ENCODE measurements at regions not wholly inside any gene's neighbourhood (a gene's known extent, or its start where the extent isn't known, plus 50 kb on each side); places are given as distances from the start of the nearest gene placed in this dataset.

DNA sequence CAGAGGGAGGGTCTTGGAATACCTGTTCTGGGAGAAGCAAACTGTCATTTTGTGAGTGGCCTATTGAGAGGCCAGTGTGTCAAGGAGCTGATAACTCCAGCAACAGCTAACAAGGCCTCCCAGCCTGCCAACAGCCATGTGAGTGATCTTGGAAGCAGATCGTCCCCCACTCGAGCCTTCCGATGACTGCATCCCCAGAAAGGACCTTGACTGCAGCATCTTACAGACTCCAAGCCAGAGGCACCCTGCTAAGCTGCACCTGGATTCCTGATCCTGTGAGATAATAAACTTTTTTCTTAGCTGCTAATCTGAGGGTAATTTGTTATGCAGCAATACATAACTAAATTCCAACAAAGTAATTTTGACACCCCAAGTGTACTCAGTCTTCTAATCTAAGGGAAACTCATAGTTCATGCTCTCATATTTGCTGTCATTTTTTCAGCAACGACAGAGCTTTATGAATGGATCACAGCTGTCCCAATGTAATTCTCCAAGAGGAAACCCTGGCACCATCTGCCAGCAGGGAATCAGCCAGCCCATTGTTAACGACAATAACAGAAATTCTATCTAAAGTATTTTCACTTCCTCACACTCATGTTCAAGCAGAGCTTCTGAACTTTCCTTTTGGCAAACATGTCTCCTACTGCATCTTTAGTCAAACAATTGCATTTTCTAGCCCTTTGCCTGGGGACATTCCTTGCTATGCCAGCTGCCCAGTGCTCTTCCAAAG lies 470.2 kb upstream of the BTBD3 start:
- no peak for DNase-seq (ENCODE audit: low spot score)

DNA sequence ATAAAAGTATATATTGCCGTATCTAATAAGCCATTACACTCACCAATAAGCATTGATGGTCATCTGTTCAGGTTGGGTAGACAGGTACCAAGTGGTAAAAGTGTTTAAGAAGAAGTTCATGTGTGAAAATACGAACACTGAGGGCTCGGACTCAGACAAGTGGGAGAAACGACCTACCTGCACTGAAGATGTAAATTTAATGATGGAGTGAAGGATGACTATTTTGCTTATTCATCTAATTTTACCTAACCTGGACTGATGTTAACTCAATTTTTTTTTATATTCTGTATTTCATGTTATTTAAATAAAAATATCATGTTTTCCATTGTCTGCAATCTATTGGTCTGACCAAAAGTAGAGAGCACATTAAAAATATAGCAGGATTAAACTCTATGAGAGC lies 469.1 kb upstream of the BTBD3 start:
- DNase-seq (ENCODE audit: low spot score), result no peak

DNA sequence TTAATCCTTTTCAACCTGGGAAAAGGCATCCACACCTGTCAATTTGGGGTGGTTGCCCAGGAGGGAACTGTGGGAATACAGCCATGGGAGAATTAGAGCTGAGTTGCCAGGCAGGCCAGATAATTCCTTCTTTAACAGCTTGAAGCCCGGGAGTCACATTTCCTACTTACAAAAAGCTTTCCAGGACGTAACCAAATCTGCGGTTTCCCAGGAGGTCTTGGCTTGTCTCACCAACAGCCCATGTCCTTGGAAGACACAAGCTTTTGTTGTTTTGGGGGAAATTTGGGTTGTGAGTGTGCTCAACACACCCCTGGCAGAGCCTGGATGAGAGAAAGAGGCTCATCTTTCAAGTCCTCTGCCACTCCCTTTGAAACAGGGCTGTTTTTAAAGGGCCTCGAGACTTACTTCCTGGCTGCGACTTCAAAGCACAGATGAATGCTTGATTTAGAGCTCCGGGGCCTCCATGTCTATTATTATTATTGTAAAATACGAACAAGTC lies 465.9 kb upstream of the BTBD3 start:
- peak; percentile 21 for DNase-seq (ENCODE audit: low spot score)

DNA sequence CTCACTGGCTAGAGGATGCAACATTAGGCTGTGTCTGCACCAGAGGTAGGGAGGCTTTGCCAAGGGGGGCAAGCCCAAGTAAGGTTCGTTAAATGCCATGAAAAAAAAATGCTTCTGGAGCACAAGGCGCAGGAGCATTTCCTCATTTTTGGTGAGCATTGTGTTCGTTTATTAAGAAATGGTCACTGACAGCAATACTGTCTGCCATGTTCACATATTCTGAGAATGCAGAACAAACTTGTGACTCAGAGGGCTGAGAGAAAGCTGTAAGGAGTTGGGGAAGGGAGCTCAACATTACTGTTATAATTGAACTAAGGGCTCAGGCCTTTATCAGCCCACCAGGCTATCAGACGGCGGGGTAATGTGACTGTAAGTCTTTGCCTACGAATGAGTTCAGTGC lies 465.4 kb upstream of the BTBD3 start:
- no peak for DNase-seq (ENCODE audit: low spot score)

DNA sequence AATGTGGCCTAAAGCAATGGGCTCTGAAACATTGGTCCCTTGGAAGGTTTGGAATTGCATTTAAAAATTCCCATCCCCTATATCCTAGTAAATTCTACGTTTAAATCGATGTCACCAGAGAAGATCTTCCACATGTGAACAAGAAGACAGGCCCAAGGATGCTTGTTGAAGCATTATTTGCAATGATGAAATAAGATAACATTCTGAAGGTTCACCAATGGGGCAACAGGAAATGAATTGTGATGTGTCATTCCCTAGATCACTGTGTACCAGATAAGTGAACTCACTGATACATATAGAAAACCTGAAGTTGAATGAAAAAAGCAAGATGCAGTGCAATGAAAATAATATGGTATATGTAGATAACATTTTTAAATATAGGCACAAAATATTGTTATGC lies 464.3 kb upstream of the BTBD3 start:
- no peak for DNase-seq (ENCODE audit: low spot score)

DNA sequence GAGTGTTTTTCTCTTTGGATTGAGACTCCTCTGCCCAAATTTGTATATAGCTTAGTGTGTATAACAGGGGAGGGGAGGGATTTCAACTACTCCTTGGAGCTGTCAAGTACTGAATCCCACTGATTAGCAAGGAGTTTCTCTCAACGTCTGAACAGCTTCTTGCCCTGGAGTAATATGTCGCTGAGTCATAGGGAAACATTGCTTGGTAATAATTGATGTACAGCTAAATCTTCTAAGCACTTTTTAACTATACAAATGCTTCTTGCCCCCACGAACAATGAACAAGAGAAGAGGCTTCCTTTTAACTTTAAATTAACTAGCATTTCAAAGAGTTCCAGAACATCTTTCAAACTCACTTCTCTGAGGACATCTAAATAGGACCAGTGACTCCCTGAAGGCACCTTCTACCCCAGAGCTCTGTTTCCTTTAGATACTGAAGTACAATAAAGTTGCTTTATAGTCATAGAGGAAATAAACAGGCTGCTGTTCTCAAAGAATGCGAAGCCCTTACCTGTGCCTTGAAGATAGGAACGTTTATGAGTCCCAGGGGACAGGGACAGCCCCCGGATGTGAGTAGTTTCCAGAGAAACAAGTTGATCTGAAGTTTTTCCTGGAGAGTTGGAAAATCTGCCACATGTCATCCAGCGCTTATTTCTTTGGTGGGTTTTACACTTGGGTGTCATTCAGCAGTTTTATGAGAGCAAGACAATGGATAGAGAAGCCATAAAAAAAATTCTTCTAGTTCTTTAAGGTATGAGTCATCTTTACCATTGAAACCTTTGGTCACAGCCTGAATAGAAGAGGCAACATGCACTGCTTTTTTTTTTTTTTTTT lies 462.5 kb upstream of the BTBD3 start:
- DNase-seq (ENCODE audit: low spot score), result peak; percentile 47

DNA sequence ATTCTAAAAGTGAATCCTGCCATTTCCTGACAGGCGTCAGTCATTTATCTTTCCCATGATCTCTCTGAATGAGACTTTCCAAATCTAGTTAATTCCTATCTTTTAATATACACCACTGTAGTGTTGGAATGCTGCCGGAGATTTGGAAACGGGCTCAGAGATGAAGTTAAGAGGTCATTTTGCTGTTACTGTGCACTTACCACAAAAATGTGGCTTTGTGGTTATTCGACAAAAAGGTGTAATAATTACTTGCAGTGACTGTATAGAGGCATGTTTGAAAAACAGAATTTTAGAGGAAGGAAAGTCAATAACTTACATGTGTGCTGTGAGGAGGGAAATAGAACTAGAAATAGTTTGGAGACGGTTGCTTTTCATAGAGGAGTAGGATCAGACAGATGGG lies 460.2 kb upstream of the BTBD3 start:
- DNase-seq (ENCODE audit: low spot score), result no peak

DNA sequence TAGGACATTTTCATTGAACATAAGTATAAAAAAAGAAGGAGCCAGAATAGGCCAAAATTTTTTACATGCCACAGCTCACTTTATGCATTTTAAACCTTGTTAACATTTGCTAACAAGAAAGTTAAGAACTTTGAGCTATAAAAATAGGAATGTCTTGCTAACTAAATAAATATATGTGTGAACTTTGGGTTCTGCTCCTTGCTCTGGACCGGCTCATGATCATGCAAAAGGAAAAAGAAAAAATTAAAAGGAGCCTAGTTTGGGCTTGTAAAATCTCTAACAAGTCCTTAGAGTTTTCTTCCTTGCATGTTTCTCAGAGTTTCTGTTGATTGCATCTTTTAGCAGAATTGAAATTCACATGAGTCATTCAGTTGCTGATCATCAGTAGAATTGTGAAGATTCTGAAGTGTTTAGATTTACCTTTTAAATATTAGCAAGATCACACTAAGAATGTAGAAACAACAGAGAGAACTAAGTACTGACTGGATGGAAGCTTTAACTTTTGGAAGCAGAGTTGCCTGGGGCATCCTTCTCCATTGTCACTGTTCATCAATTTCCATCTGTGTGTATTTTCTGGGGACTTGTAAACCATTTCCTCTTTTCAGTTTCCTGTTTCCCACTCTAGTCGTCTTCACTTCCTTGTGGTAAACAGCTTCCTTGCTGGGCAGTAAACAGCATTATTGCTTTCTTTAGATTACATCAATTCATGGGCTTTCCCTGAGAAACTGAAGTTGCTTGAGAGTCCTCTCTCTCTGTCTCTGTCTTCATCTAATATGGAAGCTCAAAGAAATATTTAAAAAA lies 458.4 kb upstream of the BTBD3 start:
- no peak for DNase-seq (ENCODE audit: low spot score)

DNA sequence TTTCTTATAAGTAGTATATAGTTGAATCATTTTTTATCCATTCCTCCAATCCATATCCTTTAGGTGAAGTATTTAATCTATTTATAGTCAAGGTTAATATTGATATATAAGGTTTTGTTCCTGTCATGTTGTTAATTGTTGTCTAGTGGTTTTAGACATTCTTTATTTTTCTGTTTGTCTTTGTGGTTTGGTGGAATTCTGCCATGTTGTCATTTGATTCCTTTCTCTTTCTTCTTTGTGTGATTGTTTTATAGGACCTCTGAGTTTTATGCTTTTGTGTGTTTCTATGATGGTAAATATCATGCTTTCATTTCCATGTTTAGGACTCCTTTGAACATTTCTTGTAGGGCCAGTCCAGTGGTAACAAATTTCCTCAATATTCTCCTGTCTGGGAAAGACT lies 450.3 kb upstream of the BTBD3 start:
- no peak for DNase-seq (ENCODE audit: low spot score)

DNA sequence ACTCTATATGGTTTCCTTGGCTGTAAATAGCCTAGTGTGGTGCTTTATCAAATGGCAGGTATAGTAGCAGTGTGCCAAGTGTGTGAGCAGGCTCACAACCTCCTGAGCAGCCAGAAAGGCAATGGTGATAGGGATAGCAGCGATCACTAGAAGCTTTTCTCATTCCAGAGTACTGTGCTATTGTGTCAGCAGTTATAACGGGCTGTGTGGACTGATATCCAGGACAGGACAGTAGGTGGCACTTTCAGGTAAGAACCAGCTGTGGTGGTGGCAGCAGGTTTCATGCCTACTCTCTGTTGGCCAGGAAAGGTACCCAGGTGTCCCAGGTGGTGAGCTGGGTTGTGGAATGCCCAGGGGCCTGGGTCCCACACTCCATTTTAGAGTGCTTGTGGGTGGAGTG lies 448.8 kb upstream of the BTBD3 start:
- DNase-seq (ENCODE audit: low spot score), result no peak

DNA sequence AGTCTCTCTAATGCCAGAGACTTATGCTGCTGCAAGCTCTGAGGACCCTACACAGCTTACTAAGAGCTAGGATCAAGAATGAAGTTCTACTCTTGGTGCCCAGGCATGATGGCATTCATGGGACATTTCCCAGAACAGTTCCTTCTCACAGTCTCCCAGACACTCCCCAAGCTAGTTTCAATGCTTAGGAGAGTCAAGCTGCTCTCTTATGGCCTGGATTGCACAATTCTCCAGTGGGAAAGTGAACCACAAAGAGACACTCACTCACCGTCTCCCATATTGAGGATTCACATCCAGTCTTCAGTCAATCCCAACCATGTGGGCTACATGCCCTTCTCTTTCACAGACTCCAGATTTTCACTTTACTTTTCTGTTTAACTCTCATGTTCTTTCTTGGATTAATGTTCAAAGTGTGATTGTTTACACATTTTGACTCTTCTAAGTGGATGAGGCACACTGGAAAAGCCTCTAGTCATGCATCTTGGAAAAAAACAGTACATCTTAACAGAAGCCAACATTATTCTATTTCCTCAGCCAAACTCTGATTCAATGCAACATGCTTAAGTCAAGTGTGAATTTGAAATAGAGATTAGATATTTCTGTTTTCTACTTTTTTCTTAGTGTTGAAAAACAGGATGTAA lies 447.8 kb upstream of the BTBD3 start:
- DNase-seq (ENCODE audit: low spot score), result no peak

DNA sequence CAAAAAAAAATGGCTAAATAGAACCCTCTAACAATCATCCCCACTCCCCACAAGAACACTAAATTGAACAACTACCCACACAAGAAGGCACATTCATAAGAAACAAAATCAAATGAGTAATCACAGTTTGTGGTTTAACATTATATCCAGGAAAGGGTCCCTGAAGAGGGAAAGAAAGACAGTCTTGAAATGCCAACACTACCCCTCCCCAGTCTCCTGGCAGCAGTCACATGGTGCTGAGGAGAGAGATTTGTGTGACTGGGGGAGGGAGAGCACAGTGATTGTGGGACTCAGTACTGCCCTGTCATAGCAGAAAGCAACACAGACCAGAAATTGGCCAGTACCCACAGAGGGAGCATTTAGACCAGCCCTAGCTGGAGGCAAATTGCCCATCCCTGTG lies 443.7 kb upstream of the BTBD3 start:
- DNase-seq (ENCODE audit: low spot score), result no peak

DNA sequence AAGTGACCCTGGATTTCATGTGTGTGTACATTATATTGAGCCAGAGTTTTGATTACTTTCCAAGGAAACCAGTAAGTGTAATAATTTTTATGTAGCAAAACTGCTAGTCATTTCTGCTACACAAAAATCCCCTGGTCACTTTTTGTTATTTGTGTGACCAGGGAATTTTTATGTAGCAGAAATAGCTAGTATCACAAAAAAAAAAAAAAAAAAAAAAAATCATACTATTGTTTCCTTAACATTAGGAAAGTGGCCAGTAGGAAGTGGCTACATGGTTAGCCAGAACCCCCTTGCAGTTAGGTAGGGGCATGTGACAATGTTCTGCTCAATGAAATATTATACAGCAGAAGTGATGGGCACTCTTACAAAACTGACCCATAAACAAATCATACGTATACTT lies 434.0 kb upstream of the BTBD3 start:
- DNase-seq (ENCODE audit: low spot score), result no peak

DNA sequence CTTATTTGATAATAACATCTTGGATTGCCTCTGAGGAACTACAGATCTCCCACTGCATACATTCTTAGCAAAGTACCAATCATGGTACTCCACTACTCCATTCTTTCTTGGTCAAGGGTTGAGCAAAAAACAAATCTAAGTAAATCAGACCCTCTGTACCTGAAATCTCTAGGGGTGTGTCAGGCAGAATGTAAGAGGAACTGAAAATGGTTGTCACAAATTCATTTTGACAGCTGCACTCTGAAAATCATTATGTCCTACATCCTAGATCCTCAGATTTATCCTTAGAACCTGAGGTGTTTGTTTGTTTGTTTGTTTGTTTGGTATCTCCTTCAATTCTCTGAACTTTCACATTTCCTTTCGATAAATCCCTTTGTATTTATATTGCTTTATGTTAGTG lies 433.2 kb upstream of the BTBD3 start:
- DNase-seq (ENCODE audit: low spot score), result no peak

DNA sequence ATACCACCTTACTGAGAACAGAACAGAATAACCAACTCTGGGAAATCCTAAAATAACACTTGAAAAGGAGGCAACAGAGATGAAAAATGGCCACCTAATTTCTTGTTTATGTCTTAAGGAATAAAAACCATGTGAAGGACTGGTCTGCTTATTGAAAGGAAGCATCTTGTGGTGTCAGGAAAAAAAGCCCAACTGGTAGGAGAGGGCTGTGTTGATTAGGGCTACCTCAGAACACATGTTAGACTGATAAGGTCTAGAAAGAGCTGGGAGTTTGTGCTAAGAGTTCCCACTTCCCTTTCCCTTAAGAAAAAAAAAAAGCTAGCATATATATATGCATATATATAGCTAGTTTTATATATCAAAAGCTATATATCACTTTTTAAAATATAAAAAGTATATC lies 425.3 kb upstream of the BTBD3 start:
- no peak for DNase-seq (ENCODE audit: low spot score)

DNA sequence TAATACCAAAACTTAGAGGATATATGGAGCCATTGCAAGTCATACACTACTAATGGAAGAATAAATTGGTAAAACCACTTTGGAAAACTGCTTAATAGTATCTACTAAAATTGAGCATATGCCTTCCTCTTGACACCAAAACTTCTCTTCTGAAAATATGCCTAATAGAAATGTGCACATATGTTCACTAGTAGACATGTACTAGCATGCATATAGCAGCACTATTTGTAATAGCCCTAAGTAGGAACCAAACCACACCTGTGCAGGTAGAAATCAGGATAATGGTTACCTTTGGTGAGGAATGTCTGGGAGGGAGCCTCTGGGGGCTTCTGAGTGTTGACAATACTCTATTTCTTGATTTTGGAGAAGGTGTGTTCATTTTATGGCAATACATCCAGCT lies 424.8 kb upstream of the BTBD3 start:
- DNase-seq (ENCODE audit: low spot score), result no peak

DNA sequence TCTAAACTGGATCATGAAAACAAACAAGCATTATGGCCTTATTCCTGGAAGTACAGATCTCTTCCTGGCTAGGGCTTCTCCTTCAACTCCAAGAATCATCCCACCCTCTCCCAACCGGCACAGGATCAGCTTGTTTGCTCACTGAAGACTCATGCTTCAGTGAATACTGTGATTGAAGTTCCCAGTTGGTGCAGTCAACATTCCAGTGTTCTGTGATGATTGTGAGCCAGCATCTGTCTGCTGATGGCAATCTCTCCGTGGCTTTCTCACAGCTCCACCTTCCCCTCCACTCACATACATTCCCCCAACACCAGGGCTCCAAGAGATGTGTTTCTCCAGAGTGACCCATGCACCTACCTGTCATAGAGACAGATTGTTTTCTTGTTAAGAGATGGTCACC lies 421.3 kb upstream of the BTBD3 start:
- DNase-seq (ENCODE audit: low spot score), result no peak

DNA sequence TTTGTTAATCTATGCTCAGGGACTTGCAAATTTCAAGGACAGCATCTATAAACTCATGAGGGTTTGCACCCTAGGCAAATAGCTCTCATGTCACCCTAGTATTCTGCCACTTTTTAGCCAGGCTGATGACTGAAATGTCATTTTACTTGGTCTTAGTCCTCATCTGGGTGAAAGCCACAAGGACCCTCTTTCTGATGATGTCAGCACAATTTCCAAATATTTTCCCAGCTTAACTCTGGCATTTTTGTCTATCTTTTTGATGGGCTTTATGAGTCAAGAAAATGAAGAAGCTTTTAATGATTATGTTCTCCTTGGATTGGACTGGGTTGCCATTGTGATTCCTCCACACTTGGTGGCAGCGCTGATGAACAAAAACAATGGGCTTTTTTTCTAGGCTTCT lies 420.1 kb upstream of the BTBD3 start:
- DNase-seq (ENCODE audit: low spot score), result no peak

DNA sequence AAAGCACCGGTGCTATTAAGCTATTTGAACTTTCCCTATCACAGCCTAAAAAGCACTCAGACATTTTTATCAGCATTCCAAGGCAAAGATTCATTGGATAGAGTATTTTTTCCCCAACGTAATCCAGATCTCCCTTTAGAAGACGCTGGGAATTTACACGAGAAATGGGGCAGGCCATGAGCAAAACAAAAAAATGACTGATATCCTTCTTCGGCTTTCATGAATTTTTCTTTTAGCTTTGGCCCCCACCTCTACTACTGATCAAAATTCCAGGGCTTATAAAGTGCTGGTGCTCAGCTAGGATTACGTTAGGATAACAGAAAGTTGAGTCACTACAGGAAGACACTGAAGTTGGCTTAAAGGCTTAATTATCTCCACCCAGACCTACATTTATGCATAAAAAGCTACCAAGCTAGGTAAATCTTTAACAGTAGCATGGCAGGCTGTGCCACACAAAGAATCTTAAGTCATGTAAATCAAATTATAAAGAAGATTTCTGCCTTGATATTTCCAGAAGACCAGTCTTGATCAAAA lies 418.5 kb upstream of the BTBD3 start:
- no peak for DNase-seq (ENCODE audit: low spot score)

DNA sequence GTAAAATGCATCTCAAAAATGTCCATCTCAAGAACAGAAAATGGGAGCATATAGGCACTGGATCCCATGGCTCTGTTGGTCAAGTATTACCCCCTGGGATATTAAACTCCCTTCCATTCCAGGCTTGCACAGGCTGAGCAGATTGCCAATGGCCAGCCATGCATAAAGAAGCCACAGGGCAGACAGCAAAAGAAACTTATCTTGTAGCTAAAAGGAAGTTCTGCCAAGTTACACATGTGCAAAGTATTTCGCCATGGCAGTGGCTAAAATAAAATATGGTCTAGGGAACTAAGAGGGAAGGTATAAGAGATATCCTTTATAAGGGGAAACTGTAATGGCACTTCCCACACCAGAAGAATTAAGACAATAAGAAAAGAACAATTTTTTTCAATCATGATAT lies 415.6 kb upstream of the BTBD3 start:
- DNase-seq (ENCODE audit: low spot score), result no peak

DNA sequence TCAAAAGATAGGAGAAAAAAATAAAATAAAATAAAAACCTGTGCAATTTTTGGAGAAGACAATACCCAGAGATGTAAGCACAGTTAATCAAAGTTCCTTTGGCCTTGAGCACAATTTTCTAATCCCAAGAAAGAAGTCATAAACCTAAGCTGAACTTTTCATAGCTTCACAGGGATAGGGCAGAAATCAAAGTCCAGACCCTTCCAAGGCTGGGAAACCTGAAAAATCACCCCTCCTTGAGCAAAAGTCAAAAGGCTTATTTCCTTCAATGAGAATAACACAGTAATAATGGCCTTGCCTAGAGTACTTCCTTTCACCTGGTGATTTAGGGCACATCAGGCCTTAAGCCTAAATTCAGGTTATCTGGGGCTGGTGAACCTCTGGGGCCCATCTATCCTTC lies 415.0 kb upstream of the BTBD3 start:
- no peak for DNase-seq (ENCODE audit: low spot score)

DNA sequence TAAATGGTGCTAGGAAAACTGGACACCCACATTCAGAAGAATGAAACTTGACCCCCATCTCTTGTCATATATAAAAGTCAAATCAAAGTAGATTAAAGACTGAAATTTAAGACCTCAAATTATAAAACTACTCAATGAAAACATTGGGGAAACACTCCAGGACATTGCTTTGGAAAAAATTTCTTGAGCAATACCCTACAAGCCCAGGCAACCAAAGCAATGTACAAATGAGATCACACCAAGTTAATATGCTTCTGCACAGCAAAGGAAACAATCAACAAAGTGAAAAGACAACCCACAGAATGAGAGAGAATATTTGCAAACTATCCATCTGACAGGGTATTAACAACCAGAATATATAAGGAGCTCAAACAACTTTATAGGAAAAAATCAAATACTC lies 407.9 kb upstream of the BTBD3 start:
- no peak for DNase-seq (ENCODE audit: low spot score)
